ENCODE measurements at regions not wholly inside any gene's neighbourhood (a gene's known extent, or its start where the extent isn't known, plus 50 kb on each side); places are given as distances from the start of the nearest gene placed in this dataset.
A peak's percentile ranks its signal among the peaks of the same experiment; 100 is the strongest.

DNA sequence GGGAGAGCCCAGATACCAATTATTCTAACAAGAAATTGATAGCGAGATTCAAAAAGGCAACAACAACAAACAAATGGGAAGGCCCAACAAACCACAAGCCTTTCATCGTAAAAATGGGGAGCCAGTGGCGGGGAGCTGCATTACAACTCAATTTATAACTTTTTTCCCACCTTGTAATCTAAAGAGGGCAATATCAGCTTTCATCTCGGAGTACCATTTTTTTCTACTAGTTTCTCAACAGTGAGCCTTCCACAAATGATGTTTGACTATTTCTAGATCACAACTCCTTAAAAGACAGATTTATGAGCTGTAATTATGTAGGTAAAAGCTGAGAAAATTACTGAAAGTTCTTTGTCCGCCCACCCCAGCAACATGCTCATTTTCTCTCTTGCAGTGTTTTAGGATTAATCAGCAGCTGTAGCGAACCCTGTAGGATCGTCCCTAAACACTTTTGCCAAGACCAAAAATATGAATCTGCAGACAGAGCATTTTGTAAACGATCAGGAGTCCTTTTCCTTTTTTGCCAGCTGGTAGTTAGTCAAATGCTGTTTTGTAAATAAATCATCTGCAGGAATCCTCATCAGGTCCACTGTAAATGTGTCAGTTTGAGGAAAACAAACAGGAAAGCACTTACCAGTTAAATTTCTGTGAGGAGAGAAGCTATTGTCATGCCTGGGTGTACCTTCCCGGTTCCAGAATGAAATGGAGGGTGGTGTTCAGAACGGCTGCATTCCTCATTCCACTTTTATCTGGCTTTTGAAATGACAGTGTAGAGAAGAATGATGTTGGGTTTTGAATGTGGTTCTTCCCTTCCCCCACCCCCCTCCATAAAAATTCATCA lies 53.2 kb downstream of the EEF1B2 start:
- peak; percentile 10 for DNase-seq

DNA sequence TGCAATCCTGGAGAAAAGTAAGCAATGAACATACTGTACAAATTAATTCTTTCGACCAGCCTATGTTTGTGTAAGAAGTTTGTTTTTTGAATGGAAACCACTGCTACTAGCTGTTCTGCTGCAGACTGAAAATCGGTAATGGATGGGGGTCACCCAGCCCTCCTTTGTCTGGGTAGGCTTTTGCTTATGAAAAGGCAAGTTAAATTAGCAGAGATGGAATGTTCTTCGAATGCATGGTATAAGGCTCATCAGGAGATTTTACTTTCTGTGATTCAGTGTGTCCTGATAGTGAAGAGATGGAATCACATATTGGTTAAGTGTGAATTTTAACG lies 53.8 kb downstream of the EEF1B2 start:
- DNase-seq, result no peak

DNA sequence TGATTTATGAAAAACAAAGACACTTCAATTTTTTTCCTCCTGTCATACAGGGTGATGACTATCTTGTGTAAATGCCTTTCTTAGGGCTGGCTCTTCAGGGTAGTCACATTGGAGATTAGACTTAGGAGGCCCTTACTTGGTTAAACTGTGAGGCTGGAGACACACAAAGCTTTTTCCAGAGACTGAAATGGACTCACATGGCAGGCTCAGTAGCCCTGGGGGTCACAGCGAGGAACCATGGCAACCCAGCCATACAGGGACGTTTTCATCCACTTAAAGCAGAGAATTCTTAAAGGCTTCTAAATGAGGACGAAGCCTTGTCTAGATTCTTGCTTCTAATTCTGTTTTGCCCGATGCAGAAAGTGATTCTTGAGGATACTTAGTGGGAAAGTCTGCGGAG lies 57.3 kb upstream of the ZDBF2 start:
- no peak for DNase-seq

DNA sequence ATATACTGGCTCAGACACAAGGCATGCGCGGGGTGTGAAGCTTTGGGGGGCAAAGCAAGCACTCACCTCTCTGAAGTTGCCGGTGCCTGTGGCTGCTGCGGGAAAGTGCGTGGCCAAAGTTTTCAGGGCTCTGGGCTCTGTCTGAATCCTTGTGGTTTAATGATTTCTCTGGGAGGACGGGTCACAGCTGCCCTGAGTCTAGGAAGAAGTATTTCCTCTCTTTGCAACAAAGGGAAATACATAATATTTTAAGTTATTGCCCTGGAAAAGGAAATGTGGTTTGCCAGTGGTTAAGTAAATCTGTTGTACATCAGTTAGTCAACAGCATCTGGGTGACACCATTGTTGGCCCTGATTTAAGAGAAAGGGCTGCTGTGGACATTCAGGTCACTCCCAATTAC lies 56.7 kb upstream of the ZDBF2 start:
- no peak for DNase-seq

DNA sequence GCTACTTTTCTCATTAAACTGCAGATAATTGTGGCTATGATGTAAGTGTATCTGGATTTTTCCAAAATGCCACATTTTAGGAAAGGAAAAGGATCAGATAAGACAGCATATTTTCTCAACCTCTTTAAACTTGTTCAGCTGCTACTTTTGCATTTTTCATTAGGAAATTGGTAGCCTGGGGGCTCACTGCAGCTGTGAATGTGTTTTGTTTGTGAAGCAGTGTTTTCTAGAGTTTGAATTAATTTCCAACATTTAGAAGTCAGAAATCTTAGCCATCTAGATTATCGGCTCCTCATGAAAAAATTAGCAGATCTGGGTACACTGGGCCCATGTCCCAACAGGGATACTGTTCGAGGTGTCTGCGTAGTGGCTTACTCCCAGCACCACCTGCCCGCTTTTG lies 56.3 kb upstream of the ZDBF2 start:
- no peak for DNase-seq

DNA sequence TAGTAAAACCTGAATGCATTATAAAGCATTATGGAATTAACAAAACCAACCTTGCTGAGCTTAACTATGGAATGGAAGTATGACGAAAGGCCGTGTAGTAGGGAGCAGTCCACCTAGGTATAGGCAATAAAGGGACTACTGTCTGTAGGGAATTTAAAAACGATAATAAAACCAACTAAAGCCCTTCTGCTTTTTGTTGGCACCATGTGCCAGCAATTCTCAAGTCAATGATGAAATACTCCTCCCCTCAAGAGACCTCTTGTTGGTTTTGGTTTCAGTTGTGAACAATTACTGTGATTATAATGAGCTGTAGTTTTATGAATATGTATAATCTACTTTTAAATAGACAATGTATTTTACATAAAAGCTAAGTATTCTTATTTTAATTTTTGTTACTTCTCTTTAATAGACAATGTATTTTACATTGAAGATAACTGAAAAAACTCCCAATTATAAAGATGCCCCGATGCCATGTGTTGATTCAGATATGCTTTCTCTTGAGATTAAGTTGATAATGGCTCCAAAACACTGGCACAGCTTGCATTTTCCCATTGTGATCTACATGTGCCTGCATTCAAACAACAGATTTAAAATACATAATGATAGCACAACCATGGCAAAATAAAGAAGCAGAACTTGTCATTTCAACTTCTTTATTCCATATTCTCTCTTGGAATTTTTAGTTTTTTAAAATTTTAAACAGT lies 55.5 kb upstream of the ZDBF2 start:
- no peak for DNase-seq

DNA sequence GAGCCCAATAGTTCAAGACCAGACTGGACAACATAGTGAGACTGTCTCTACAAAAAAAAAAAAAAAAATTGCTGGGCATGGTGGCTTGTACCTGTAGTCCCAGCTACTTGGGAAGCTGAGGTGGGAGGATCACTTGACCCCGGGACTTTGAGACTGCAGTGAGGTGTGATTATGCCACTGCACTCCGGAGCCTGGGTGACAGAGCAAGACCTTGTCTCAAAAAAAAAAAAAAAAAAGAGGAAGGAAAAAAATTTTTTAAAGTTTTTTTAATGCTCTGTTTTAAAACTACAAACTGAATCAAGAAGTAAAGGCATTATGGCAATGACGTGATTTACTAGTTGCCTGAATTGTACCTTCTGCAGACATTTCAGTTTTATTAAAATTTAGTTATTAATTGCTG lies 54.5 kb upstream of the ZDBF2 start:
- no peak for DNase-seq

DNA sequence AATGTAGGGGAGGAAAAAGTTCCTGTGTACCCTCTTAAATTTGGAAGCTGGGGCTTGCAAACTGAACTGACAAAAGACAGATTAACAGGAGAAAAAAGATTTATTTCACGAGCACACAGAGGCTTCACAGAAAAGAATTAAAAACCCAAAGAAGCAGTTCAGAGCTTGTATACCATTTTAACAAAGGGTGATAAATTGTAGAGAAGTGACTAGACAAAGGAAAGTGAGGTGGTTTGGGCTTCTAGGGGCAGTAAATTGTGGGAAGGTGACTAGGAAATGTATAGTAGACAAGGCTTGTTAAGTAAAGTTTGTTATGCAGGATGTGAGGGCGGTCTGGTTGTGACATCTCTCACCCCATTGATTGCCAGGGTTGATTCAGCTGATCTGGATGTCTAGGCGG lies 53.5 kb upstream of the ZDBF2 start:
- DNase-seq, result no peak
